ENCODE measurements at regions not wholly inside any gene's neighbourhood (a gene's known extent, or its start where the extent isn't known, plus 50 kb on each side); places are given as distances from the start of the nearest gene placed in this dataset.
"Not testable (repeated sequence)": the region's sequence is repeated elsewhere in the genome, so short reads cannot be mapped to it uniquely, and the experiment has no call there.

- H3K4me1 Mint-ChIP-seq (ENCODE audit: low read depth): no peaks in the 10 kb centered on the region
- no peaks in the 10 kb centered on the region for H3K9me3 Mint-ChIP-seq
- H3K36me3 Mint-ChIP-seq (ENCODE audit: low read depth): no peaks in the 10 kb centered on the region
- DNase-seq (no peak), ATAC-seq (no peak)
- TF ChIP-seq CTCF (IDR thresholded peaks at IDR 0.05): no peak
- POLR2A ChIA-PET: no interaction called here
- intact Hi-C loops (cut with micrococcal nuclease): no loop called here
- no peak overlapping the region for H3K4me3 Mint-ChIP-seq
- CTCF ChIA-PET: no interaction called here
- no peaks in the 10 kb centered on the region for H3K27me3 Mint-ChIP-seq
- H3K27ac Mint-ChIP-seq: no peak overlapping the region
These were observed 364.0 kb upstream of the SPANXN4 start for GRCh38 chrX:142661696-142662095.

GRCh38 chrX:142655507-142655906, 370.2 kb upstream of the SPANXN4 start:
- no peaks in the 10 kb centered on the region for H3K9me3 Mint-ChIP-seq
- ChIA-PET POLR2A (no interaction called here), CTCF (no interaction called here)
- ATAC-seq (no peak), DNase-seq (no peak)
- H3K27me3 Mint-ChIP-seq: no peaks in the 10 kb centered on the region
- no peak overlapping the region for H3K27ac Mint-ChIP-seq
- intact Hi-C loops (cut with micrococcal nuclease): no loop called here
- no peaks in the 10 kb centered on the region for H3K36me3 Mint-ChIP-seq (ENCODE audit: low read depth)
- TF ChIP-seq CTCF (IDR thresholded peaks at IDR 0.05): no peak
- no peak overlapping the region for H3K4me3 Mint-ChIP-seq
- no peaks in the 10 kb centered on the region for H3K4me1 Mint-ChIP-seq (ENCODE audit: low read depth)

GRCh38 chrX:142637206-142637605, 388.5 kb upstream of the SPANXN4 start:
- no peak for TF ChIP-seq CTCF (IDR thresholded peaks at IDR 0.05)
- DNase-seq: no peak
- CTCF ChIA-PET: no interaction called here
- POLR2A ChIA-PET: no interaction called here
- H3K9me3 Mint-ChIP-seq: peaks cover 2% of the 10 kb centered on the region
- no peak overlapping the region for H3K4me3 Mint-ChIP-seq
- intact Hi-C loops (cut with micrococcal nuclease): no loop called here
- no peak for ATAC-seq
- H3K27me3 Mint-ChIP-seq: no peaks in the 10 kb centered on the region
- H3K4me1 Mint-ChIP-seq (ENCODE audit: low read depth): no peaks in the 10 kb centered on the region
- no peaks in the 10 kb centered on the region for H3K36me3 Mint-ChIP-seq (ENCODE audit: low read depth)
- no peak overlapping the region for H3K27ac Mint-ChIP-seq

GRCh38 chrX:142616636-142617035, 409.1 kb upstream of the SPANXN4 start:
- no peak for TF ChIP-seq CTCF (IDR thresholded peaks at IDR 0.05)
- Mint-ChIP-seq H3K9me3 (peaks cover 2% of the 10 kb centered on the region), H3K27ac (no peak overlapping the region), H3K4me1 (ENCODE audit: low read depth) (no peaks in the 10 kb centered on the region), H3K36me3 (ENCODE audit: low read depth) (no peaks in the 10 kb centered on the region), H3K4me3 (no peak overlapping the region), H3K27me3 (no peaks in the 10 kb centered on the region)
- DNase-seq (no peak), ATAC-seq (no peak)
- POLR2A ChIA-PET: no interaction called here
- intact Hi-C loops (cut with micrococcal nuclease): no loop called here
- CTCF ChIA-PET: no interaction called here

- no peak for DNase-seq
- POLR2A ChIA-PET: no interaction called here
- no peak for ATAC-seq
- no peak overlapping the region for H3K27ac Mint-ChIP-seq
- no peak for TF ChIP-seq CTCF (IDR thresholded peaks at IDR 0.05)
- H3K4me1 Mint-ChIP-seq (ENCODE audit: low read depth): no peaks in the 10 kb centered on the region
- H3K4me3 Mint-ChIP-seq: no peak overlapping the region
- intact Hi-C loops (cut with micrococcal nuclease): no loop called here
- CTCF ChIA-PET: no interaction called here
- no peaks in the 10 kb centered on the region for H3K36me3 Mint-ChIP-seq (ENCODE audit: low read depth)
- no peaks in the 10 kb centered on the region for H3K27me3 Mint-ChIP-seq
- H3K9me3 Mint-ChIP-seq: no peaks in the 10 kb centered on the region
These were observed 408.3 kb upstream of the MAGEC2 start for GRCh38 chrX:142613403-142613802.

- H3K4me1 Mint-ChIP-seq (ENCODE audit: low read depth); H3K36me3 Mint-ChIP-seq (ENCODE audit: low read depth); H3K27me3 Mint-ChIP-seq; H3K4me3 Mint-ChIP-seq; ATAC-seq; POLR2A ChIA-PET; intact Hi-C loops (cut with micrococcal nuclease); H3K27ac Mint-ChIP-seq; CTCF ChIA-PET; H3K9me3 Mint-ChIP-seq: not testable (repeated sequence)
- DNase-seq: peak; percentile 3
These were observed 401.5 kb upstream of the MAGEC2 start for GRCh38 chrX:142606629-142607028.
